SKM-1 (cell line): ENCODE measurements at regions not wholly inside any gene's neighbourhood (a gene's known extent, or its start where the extent isn't known, plus 50 kb on each side); places are given as distances from the start of the nearest gene placed in this dataset.

Experiments used
- DNase-seq: peaks from one replicate; lab custom pipeline; 2025; ENCODE audit not compliant: unreplicated experiment; lab: John Stamatoyannopoulos, UW

DNA sequence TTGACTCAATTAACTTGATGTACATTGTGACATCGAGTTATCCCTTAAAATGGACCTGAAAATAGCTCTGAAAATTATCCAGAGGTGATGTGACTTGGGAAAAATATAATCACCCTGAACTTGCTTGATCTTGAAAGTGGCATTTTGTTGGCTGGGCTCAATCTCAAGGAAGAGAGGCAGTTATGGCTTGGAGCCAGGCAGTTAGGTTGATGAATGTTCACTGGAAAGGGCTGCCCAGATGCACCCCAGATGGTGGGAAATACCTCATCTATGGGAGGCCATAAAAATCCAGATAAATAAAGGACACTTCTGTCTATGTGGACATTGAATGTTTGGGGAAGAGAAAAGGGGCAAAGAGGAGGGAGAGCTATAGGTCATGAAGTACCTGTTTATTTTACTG lies 55.7 kb upstream of the OR5AN1 start:
- no peak for DNase-seq

- no peak for DNase-seq
Observed at GRCh38 chr11:59295435-59295834, 63.3 kb upstream of the OR5AN1 start.

DNA sequence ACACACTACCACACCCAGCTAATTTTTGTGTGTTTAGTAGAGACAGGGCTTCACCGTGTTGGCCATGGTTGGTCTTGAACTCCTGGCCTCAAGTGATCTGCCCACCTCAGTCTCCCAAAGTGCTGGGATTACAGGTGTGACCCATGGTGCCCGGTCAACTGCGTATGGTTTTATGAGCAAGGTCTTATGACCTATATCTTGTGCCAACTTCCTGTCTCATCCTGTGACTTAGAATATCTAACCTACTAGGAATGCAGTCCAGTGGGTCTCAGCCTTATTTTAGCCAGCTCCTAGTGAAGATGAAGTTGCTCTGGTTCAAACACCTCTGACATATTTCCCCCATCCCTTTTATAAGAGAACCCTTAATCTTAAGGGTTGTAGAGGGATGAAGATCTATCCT lies 66.1 kb upstream of the OR5AN1 start:
- no peak for DNase-seq

GRCh38 chr11:59291228-59291627 lies 67.5 kb upstream of the OR5AN1 start:
- DNase-seq = no peak

DNA sequence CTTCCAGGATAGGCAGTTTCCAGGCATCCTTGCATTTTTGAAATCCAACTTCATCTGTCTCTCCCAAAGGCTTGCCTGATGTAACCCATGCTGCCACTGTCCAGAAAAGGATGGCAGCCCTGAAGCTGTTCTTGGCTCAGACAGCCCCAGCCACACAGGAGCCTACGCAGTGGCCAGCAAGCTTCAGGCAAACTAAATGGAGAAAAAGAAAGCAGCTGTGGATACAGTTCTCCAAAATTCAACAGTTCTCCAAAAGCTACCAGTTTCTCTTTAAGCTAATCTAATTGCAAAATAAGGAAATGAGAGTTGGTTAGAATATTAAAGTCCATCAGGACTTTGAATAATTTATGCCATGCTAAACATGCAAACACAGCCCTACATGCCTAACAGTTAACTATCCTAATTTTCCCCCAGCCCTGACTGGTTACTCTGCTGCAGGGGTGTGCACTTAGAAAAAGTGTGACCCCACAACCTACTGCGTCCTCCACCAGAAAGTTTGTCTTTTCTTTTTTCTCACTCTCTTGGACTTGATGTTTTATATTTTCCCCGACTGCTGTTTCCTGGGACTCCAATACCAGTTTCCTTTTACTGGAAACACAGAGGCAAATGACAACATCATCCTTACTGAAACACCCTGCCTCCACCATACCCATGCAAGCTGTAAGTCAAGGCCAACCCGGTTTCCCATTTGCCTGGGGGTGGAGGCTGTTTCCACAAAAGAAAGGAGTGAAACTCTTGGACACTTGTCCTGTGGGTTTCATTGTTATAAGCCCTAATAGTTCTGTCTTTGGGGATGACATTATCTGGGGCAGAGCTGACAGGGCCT lies 69.1 kb upstream of the OR5AN1 start:
- DNase-seq = no peak

DNA sequence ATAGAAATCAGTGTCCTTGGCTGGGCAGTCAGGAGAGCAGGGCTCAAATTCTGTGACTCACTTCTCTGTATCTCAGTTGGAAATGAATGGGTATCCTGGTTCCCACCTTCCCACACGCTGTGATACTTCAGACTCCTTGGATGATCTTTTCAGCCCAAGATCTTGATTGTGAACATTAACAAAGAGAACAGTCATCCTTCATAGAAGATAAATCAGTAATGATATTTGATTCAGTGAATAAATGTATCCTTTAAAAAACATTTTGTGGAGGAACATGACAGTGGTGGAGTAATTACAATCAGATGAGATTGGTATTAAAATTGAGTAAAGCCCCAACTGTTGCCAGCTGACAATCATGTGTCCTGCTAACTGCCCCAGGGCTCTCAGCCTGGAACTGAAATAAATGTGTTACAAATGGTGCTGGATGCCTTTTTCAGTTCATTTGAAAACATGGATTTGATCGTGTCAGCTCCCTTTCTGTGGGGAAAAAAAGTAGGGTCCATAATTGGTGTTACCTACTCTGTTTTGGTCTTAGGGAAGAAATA lies 72.9 kb upstream of the OR5AN1 start:
- DNase-seq = no peak

GRCh38 chr11:59284773-59285129 lies 72.0 kb upstream of the MPEG1 start:
- DNase-seq = no peak

- peak; percentile 74 for DNase-seq
Observed at GRCh38 chr11:59283825-59284772, 71.4 kb upstream of the MPEG1 start.

GRCh38 chr11:59283311-59283710 lies 70.6 kb upstream of the MPEG1 start:
- DNase-seq = no peak

DNA sequence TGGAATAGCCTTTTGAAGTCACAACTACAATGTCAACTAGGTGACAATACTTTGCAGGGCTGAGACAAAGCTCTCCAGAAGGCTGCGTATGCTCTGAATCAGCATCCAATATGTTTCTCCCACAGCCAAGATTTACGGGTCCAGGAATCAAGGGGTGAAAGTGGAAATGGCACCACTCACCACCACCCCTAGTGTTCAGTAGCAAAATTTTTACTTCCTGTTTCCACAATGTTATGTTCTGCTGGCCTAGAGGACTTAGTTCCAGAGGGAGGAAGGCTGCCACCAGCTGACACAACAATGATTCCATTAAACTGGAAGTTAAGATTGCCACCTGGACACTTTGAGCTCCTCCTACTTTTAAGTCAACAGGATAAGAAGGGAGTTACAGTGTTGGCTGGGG lies 68.5 kb upstream of the MPEG1 start:
- DNase-seq = no peak

GRCh38 chr11:59273373-59273841 lies 60.7 kb upstream of the MPEG1 start:
- DNase-seq = peak; percentile 88

- no peak for DNase-seq
Observed at GRCh38 chr11:59272771-59273372, 60.1 kb upstream of the MPEG1 start.

GRCh38 chr11:59271811-59272327 lies 59.1 kb upstream of the MPEG1 start:
- no peak for DNase-seq

DNA sequence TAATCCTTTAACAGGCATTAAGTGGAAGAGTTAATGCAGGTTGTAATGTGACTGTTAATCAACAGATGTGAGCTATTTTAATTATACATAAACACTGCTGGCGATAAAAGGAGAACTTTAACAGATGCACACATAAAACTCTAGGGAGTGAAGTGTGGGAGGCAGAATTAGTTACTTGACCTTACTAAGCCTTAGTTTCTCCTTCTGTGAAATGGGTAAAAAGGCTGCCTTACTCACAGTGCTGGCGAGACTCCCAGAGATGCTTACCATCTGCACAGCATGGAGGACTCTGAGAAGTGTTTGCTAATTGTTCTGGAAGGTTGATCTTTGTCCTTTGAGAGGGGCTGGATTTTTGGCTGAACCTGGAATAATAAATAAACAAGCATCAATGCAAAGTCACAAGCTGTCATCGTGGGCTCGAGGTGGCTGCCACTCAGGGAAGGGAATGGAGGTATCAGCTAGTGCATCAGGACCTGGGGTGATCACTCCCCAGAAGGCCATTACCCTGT lies 58.6 kb upstream of the MPEG1 start:
- no peak for DNase-seq

DNA sequence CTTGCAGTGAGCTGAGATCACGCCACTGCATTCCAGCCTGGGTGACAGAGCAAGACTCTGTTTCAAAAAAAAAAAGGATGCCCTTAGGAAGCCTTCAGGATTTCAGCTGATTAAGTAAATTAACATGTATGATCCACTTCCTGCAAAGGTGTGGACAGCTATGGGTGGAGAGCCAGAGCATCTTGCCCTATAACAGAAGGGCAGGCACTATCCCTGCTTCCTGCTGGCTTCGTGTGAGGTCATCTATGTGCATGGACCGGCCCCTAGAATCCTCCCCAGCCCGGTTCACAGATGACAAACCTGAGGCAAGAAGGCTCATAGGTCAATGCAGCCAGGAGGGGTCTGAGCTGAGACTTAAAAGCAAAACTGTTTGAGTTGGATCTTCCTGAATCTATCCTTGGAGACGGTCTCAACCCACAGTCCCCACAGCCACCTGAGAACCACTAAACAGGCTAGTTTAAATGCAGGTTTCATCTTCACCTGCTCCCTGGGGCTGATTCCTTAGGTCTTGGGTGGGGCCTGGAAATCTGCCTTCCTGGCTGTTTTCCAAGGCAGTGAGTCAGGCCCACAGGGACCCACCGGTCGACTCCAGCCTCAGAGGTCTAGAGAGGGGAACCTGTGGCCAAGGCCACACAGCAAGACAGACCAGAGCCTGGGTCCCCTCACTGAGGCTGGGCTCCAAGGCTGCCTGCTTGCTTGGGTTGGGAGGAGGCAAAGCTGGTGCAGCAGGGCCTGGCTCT lies 55.2 kb upstream of the MPEG1 start:
- DNase-seq = no peak

DNA sequence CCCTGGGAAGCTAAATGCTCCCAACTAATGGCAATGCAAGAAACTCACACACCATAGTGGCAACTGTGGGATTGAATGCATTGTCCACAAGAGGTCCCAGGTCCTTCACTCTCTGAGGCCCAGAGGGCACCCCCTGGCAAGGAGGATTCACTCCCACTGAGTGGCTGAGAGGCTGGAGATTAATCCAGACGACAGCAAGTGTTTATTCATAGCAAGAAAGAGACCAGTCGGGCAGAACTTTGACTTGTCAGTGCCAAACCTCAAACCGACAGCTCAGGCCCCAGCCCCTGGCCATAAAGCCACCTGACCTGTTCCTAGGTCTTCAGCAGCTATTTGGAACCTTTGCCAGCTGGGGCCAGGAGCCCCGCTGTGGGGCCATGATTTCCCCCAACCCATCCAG lies 54.5 kb upstream of the MPEG1 start:
- no peak for DNase-seq

DNA sequence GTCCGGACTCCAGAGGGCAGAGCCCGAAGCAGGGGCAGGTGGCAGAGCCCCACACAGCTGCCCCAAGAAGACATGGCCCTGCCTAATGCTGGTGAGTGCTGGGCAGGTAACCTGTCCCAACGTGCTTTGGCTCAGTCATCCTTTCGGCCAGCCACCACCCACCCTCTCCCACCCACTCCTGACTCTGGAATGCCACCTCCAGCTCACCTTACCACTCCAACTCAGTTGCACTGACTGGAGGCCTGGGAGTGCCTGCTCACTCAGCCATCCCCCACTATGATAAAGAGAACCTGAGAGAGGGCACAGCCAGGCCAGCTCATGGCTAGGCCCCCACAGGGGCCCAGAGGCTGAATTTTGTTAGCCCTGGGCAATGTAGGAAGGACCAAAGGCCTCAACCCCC lies 53.8 kb upstream of the MPEG1 start:
- DNase-seq = no peak

DNA sequence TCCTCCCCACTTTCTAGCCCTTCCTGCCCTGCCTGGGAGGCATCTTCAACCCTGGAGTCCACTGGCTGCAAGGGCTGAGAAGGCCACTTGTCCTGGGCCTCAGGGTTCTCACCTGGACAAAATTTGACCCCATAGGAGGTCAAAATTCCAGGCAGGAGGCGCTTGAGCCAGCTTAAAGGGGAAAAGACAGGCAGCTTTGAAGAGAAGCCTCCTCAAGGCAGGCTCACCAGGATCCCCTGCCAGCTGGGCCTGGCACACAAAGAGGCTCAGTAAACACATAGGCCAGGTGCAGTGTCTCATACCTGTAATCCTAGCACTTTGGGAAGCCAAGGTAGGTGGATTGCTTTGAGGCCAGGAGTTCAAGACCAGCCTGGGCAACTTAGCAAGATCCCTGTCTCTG lies 53.0 kb upstream of the MPEG1 start:
- DNase-seq = no peak

DNA sequence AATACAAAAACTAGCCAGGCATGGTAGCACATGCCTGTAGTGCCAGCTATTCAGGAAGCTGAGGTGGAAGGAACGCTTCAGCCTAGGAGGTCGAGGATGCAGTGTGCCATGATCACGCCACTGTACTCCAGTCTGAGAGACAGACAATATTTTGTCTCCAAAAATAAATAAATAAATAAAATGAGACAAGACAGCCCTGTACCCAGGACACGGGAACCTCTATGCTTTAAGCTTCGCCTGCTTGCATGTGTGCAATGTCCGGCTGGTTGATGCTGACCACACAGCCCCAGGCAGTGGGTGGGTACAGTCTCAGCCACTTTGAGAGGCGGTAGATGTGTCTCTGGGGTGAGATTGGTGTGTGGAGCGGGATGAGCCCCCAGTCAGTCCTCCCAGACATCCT lies 52.0 kb upstream of the MPEG1 start:
- no peak for DNase-seq

- DNase-seq = no peak
Observed at GRCh38 chr11:59263225-59263894, 50.6 kb upstream of the MPEG1 start.
